CD4-positive, alpha-beta T cell treated with Interferon alpha-2 for 1 hour (primary cell): ENCODE measurements at regions not wholly inside any gene's neighbourhood (a gene's known extent, or its start where the extent isn't known, plus 50 kb on each side); places are given as distances from the start of the nearest gene placed in this dataset.
"Not testable (repeated sequence)": the region's sequence is repeated elsewhere in the genome, so short reads cannot be mapped to it uniquely, and the experiment has no call there.

ENCODE experiments used
- DNase-seq, 2 donors: peaks; one replicate each; pipeline ENCODE4 v3.0.0-alpha.2; 2020 to 2022

DNA sequence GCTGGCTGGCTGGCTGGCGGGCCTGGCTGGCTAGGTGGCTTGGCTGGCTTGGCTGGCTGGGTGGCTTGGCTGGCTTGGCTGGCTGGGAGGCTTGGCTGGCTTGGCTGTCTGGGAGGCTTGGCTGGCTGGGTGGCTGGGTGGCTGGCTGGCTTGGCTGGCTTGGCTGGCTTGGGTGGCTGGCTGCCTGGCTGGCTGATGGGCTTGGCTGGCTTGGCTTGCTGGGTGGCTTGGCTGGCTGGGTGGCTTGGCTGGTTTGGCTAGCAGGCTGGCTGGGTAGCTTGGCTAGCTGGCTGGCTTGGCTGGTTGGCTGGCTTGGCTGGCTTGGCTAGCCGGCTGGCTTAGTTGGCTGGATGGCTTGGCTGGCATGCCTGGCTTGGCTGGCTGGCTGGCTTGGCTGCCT, 2834.1 kb downstream of the RPIA start:
- not testable (repeated sequence) for DNase-seq

DNA sequence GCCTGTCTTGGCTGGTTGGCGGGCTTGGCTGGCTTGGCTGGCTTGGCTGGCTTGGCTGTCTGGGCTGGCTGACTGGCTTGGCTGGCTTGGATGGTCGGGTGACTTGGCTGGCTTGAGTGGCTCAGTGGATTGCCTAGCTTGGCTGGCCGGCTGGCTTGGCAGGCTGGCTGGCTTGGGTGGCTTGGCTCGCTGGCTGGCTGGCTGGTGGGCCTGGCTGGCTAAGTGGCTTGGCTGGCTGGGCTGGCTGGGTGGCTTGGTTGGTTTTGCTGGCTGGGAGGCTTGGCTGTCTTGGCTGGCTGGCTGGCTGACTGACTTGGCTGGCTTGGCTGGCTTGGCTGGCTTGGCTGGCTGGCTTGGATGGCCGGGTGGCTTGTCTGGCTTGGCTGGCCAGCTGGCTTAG, 2834.6 kb downstream of the RPIA start:
- not testable (repeated sequence) for DNase-seq

DNA sequence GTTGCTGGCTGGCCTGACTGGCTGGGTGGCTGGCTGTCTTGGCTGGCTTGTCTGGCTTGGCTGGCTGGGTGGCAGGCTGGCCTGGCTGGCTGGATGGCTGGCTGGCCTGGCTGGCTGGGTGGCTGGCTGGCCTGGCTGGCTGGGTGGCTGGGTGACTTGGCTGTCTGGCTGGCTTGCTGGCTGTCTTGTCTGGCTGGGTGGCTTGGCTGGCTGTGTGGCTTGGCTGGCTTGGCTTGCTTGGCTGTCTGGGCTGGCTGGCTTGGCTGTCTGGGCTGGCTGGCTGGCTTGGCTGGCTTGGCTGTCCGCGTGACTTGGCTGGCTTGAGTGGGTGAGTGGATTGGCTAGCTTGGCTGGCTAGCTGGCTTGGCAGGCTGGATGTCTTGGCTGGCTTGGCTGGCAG, 2835.6 kb downstream of the RPIA start:
- not testable (repeated sequence) for DNase-seq

DNA sequence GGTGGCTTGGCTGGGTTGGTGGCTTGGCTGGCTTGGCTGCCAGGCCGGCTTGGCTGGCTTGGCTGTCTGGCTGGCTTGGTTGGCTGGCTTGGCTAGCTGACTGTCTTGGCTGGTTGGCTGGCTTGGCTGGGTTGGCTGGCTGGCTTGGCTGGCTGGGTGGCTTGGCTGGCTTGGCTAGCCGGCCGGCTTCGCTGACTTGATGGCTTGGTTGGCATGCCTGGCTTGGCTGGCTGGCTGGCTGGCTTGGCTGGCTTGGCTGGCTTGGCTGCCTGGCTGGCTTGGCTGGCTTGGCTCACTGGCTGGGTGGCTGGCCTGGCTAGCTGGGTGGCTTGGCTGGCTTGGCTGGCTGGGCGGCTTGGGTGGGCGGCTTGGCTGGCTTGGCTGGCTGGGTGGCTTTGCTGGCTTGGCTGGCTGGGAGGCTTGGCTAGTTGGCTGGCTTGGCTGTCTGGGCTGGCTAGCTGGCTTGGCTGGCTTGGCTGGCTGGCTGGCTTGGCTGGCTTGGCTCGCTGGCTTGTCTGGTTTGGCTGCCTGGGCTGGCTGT, 2836.1 kb downstream of the RPIA start:
- DNase-seq = not testable (repeated sequence)

DNA sequence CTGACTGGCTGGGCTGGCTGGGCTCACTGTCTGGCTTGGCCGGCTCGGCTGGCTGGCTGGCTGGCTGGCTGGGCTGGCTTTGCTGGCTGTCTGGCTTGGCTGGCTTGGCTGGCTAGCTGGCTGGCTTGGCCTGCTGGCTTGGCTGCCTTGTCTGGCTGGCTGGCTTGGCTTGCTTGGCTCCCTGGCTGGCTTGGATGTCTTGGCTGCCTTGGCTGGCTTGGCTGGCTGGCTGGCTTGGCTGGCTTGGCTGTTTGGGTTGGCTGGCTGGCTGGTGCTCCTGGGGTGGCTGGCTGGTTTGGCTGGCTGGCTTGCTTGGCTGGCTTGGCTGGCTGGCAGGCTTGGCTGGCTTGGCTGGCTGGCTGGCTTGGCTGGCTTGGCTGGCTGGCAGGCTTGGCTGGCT, 2836.9 kb downstream of the RPIA start:
- DNase-seq = not testable (repeated sequence)

DNA sequence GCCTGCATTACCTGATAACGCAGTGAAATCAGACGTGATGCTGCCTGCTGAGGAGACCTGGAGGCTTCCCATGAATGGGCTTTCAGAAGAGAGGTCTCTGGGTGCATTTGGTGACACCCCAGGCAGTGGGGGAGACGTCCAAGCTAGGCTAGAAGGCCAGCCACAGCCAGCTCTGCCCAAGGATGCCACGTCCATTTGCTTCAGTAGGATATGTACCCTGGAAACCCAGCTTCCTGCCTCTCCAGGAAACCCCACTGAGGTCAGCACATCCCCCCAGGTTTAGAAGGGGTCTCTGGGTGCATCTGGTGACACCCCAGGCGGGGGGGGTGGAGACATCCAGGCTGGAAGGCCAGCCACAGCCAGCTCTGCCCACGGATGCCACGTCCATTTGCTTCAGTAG, 2844.6 kb downstream of the RPIA start:
- DNase-seq = not testable (repeated sequence)

DNA sequence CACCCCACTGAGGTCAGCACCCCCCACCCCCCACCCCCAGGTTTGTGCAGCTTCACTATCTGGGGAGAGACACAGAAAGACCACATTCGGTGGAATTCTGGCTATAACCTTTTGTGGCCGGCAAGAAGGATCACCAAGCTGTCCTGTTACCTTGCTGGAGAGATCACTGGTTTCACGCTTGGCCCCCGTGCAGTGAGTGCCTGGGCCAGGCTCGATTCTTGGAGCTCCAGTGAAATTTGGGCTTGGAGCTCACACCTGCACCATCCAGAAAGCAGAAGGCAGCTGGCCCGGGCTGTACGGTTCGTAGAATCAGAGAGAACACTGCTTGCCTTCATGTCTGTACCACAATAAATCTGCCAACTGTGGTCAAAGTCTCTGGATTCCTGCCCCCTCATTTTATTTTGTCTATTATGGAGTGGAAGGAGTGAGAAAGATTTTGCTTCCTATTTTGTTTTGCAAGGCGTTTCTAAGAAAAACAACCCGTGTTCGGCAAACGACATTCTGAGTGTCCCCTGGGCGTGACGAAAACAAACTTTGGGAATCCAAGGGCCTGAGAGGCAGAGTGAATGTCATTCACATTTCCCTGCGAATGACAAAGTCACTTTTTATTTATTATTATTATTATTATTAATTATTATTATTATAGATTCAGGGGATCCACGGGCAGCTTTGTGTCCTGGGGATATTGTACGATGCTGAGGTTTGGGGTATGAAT, 2845.2 kb downstream of the RPIA start:
- DNase-seq = not testable (repeated sequence)

DNA sequence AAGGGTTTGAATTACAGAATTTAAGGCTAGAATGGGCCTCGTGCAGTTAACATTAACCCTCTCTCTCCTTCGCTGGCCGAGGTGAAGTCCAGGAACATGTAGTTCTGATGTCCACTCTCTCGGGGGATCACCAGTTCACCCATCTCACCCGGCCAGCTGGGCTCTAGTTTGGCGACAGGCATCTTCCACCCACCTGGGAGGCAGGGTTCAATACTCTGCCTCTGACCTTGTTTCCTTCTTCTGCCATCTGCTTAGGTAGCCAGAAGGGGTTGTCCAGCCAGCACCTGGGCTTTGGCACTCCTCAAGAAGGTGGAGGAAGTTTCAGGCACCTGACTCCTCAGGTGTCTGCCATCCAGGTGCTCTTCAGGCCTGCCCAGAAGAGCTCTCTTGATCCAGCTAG, 2857.8 kb downstream of the RPIA start:
- not testable (repeated sequence) for DNase-seq

DNA sequence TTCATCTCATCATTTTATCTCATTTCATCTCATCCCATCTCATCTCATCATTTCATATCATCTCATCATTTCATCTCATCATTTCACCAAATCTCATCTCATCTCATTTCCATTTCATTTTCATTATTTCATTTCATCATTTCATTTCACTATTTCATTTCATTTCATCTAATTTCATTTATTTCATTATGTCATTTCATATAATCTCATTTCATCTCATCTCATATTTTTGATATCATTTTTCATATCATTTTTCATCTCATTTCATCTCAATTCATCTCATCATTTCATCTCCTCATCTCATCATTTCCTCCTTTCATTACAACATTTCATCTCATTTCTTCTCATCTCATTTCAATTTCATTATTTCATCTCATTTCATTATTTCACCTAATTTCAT, 2866.8 kb downstream of the RPIA start:
- DNase-seq = not testable (repeated sequence)

DNA sequence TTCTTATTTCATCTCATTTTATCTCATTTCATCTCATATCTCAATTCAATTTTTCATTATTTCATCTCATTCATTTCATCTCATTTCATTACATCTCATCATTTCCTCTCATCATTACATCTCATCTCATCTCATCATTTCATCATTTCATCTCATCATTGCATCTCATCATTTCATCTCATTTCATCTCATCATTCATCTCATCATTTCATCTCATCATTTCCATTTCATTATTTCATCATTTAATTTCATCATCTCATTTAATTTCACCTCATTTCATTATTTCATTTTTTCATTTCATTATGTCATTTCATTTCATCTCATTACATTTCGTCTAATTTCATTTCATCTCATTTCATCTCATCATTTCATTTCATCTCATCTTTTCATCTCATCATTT, 2867.8 kb downstream of the RPIA start:
- DNase-seq = not testable (repeated sequence)

DNA sequence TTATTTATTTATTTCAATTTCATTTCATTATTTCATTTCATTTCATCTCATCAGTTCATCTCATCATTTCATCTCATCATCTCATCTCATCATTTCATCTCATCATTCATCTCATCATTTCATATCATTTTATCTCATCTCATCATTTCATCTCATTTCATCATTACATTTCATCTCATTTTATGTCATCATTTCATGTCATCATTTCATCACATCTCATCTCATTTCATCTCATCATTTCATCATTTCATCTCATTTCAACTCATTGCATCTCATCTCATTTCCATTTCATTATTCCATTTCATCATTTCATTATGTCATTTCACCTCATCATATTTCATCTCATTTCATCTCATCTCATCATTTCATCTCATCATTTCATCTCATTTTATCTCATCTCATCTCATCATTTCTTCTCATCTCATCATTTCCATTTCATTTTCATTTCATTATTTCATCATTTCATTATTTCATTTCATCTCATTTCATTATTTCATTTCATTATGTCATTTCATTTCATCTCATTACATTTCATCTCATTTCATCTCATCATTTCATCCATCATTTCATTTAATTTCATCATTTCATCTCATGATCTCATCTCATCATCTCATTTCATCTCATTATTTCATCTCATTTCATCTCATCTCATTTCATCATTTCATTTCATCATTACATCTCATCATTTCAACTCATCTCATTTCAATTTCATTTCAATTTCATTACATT, 2868.6 kb downstream of the RPIA start:
- DNase-seq = not testable (repeated sequence)

DNA sequence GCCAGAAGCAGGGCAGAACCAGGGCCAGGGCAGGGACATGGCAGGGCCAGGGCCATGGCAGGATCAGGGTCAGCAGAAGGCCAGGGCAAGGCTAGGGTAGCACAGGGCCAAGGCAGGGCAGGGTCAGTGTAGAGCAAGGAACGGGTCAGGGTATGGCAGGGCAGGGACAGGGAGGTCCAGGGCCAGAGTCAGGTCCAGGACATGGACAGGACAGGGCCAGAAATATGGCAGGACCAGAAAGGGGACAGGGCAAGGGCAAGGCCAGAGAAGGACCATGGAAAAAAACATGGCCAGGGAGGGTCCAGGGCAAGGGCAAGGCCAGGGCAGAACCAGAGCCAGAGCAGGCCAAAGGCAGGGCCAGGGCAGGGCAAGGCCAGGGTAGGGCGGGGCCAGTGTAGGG, 2870.7 kb downstream of the RPIA start:
- DNase-seq = not testable (repeated sequence)

DNA sequence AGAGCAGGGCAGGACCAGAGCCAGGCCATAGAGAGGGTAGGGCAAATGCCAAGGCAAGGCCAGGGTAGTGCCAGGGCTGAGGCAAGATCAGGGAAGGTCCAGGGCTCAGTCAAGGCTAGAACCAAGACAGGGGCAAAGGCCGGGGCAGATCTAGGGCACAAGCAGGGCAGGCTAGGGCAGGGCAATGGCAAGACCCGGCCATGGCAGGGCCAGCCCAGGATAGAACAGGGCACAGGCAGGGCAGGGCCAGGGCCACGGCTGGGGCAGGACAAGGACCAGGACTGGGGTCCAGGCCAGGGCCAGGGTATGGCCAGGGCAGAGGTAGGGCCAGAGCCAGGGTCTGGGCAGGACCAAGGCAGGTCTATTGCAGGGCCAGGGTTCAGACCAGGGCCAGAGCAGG, 2873.2 kb downstream of the RPIA start:
- DNase-seq = not testable (repeated sequence)

DNA sequence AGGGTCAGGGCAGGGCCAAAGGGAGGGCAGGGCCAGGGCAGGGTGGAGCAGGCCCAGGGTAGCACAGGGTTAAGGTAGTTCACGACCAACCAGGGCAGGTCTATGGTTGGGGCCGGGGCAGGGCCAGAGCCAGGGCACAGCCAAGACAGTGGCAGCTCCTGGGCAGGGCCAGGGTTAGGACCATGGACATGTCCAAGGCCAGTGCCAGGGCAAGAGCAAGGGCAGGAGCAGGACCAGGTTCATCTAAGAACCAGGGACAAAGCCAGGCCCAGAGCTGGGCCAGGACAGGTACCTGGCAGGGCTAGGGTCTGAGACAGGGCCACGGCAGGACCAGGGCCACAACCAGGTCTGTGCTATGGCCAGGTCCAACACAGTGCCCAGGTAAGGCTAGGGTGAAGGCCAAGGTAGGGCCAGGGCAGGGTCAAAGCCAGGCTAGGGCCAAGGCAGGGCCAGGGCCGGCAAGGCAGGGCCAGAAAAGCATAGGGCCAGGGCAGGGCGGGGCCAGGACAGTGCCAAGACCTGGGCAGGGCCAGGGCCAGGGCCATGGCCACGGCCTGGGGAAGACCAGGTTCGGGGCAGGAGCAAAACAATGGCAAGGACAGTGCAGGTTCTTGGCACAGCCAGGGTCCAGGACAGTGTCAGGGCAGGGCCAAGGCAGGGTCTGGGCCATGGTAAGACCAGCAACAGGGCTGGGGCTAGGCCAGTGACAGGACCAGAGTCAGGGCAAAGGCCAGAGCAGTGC, 2874.4 kb downstream of the RPIA start:
- DNase-seq = not testable (repeated sequence)

DNA sequence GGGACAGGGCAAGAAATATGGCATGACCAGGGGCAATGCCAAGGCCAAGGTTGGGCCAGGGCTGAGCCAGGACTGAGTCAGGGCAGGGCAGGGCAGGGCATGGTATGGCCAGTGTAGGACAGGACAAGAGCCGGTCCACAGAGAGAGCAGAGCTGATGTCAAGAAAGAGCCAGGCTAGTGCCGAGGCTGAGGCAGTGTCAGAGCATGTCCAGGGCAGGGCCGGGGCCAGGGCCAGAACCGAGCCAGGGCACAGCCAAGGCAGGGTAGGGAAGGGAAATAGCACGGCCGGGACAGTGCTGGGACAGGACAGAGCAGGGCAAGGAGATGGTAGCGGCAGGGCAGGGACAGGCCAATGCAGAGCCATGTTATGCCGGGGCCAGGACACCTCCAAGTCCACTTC, 2875.1 kb downstream of the RPIA start:
- DNase-seq = not testable (repeated sequence)

DNA sequence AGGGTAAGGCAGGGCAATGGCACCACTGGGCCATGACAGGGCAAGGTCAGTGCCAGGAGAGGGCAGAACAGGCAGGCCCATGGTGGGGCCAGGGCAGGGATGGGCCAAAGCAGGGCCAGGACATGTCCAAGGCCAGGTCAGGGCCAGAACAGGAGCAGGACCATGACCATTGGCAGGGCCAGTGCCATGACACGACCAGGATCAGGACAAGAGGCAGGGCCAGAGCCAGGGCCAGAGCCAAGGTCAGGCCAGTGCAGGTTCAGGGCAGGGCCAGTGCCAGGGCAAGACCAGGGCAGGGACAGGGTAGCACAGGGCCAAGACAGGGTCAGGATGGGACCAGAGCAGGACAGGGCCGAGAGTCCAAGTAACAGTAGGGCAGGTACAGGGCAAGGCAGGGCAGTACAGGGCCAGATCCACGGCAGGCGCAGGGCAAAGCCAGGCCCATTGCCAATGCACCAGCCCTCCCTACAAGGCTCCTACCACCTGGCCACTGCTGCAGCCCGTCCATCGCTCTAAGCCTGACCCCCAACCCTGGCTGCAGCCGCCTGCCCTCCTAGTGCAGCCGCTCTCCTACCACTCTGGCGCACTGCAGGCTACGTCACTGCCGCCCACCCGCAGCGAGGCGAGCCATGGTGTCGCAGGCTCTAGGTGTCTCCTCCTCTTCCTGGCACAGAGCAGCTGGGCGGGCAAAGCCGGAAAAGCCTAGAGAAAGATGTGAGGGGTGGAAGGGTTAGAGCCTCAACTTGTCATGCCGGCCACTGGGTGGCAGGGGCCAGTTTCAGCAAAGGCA, 2876.3 kb downstream of the RPIA start:
- DNase-seq = not testable (repeated sequence)

DNA sequence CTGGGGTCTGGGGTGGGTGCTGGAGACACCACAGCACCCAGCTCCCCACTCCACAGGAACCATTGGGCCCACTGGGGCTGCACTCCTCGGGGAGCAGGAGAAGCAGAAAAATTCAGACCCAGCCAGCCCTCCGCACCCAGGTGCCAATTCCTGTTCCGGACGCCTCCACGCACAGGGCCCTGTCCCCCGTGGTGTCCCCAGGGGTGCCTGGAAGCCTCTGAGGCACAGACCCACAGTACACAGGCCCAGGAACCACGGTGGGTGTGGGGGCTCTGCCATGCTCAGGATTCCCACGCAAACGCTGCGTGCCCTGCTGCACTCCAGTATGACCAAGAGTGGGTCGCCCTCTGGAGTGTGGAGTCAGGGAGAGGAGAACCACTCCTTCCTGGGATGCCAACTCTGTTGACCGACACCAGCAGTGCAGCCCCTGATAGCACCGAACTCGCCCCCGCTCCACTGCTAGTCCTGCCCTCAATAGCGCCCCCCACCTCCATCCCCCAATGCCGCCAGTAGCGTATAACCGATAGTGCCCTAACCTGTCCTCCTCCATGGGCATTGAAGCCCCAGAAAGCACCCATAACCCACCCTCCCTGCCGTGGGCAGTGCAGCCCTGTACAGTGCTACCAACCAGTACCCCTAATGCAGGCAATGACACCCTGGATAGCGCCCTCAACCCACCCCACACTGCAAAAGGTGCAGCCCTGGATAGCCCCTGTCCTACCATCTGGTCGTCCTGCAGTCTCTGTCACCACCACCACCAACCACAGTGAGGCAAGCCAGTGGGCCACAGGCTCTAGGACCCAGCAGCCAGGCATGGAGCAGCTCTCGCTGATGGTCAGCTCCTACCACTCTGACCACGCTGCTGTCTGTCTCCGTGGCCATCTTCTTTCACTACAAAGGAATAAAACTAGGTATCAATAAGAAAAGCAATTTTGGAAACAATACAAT, 2877.2 kb downstream of the RPIA start:
- not testable (repeated sequence) for DNase-seq

DNA sequence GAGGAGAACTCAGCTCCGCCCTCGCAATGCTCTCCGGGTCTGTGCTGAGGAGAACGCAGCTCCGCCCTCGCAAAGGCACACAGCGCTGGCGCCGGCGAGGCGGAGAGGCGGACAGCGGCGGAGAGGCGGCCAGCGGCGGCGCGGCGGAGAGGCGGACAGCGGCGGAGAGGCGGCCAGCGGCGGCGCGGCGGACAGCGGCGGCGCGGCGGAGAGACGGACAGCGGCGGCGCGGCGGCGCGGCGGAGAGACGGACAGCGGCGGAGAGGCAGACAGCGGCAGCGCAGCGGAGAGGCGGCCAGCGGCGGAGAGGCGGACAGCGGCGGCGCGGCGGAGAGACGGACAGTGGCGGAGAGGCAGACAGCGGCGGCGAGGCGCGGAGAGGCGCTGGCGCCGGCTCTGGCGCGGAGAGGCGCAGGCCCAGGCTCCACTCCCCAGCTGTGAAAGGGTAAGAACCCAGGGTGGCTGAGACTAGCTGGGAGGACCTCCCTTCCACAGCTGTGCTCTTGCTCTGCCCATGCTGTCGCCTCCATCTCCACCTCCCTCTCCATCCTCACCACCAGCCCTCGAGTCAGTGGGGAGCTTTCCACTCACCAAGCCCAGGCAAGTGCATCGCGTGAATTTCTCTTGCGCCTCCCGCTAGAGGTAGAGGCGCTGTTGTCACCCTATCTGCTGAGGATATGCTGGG, 2879.9 kb downstream of the RPIA start:
- not testable (repeated sequence) for DNase-seq

DNA sequence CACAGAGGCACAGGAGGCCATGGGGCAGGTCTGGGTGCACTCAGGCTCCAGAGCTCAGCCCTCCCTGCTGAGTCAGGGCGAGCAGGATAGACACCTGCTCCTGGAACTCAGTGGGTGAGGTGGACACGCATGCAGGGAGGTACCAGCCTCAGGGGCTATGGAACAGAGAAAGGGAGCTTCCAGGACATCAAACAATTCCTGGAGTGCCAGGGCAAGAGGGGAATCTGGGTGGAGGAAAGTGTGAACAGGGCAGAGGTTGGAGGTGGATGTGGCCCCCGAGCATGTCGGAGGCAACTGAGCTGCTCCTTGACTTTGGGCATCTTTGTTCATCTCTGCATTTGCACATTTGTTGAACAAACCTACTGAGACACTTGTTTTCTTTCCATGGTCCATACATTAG, 2881.5 kb downstream of the RPIA start:
- DNase-seq = not testable (repeated sequence)

DNA sequence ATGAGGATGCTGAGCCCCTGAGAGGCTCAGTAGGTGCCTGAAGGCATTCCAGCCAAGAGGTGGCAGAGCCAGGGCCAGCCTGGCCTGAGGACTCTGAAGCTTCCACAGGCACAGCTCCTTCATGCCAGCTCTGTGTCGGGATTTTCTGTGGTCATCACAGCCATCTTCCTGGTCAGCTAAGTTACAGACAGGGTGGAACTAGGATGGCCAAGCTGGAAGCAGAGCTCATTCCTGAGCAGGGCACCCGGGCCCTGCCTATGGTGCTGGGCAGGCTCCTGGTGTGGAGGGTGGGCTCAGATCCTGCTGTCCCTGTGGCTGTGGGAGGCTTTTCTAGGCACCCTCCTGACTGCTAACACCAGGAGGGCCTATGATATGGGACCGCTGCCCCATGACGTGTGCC, 2882.3 kb downstream of the RPIA start:
- not testable (repeated sequence) for DNase-seq

DNA sequence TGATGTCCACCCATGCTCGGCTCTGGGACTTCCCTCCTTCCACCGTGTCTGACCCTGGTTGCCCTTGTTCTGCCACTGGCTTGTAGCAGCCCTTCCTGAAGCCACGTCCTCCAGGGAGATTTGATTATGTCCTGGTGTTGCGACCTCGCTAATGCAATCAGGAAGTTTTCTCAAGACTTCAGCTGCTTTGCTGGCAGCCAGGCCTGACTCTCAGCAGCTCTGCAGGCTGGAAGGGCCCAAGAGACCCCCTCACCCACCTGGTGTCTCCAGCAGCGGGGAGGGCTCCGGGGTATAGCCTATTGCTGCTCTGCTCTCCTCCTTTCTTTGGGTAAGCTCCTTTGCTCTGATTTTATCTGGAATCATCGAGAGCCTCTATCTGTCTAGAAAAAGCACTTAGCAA, 2882.8 kb downstream of the RPIA start:
- DNase-seq = not testable (repeated sequence)
